Transverse colon (tissue), 3 donors: ENCODE measurements at regions not wholly inside any gene's neighbourhood (a gene's known extent, or its start where the extent isn't known, plus 50 kb on each side); places are given as distances from the start of the nearest gene placed in this dataset.

Source experiments
- EP300 ChIP-seq: sonication (generic); formaldehyde crosslinking; IDR thresholded peaks from one replicate; pipeline ENCODE4 v1.6.1; 2017; ENCODE audit warnings: antibody characterized with exemption, low read depth
- POLR2A ChIP-seq: fragments of 450-650 bp; IDR thresholded peaks from one replicate; pipeline ENCODE4 v1.6.1; 2016; ENCODE audit warnings: antibody characterized with exemption, mild to moderate bottlenecking, moderate library complexity
- TF ChIP-seq, protein P1 (sequence below), 5 experiments: fragments of 200-600 bp in 3 of 5; fragments of 450-650 bp in 2 of 5; sonication (generic) in 3 of 5; IDR thresholded peaks; 1 replicate in 2 of 5; 2 replicates in 3 of 5; pipeline ENCODE4 v1.5.1; 2016 to 2017; ENCODE audit warnings: antibody characterized with exemption in 5 of 5, inconsistent platforms in 3 of 5, mild to moderate bottlenecking in 2 of 5, moderate library complexity in 1 of 5

DNA sequence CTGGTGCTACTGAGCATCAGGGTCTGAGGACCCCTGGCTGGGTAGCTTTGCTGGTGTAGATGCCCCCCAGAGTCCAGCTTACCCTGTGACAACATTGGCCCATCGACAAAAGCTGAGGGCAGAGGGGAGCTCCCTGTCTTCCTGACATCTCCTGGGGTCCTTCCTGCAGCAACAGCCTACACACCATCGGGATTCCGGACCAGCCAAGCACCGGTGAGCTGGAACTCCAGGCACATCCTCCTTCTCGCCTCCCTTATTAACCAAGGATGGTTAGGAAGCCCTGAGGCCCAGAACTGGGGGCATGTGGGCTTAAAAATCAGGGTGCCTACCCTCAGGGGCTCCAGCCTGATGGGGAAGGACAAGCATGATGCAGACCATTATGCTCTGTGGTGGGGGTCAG, 658.0 kb downstream of the PTPRU start:
- TF ChIP-seq POLR2A, result no peak
- TF ChIP-seq, protein P1, sequence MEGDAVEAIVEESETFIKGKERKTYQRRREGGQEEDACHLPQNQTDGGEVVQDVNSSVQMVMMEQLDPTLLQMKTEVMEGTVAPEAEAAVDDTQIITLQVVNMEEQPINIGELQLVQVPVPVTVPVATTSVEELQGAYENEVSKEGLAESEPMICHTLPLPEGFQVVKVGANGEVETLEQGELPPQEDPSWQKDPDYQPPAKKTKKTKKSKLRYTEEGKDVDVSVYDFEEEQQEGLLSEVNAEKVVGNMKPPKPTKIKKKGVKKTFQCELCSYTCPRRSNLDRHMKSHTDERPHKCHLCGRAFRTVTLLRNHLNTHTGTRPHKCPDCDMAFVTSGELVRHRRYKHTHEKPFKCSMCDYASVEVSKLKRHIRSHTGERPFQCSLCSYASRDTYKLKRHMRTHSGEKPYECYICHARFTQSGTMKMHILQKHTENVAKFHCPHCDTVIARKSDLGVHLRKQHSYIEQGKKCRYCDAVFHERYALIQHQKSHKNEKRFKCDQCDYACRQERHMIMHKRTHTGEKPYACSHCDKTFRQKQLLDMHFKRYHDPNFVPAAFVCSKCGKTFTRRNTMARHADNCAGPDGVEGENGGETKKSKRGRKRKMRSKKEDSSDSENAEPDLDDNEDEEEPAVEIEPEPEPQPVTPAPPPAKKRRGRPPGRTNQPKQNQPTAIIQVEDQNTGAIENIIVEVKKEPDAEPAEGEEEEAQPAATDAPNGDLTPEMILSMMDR (IDR thresholded peaks at IDR 0.05), result no peak
- TF ChIP-seq EP300, result no peak
